ENCODE measurements at regions not wholly inside any gene's neighbourhood (a gene's known extent, or its start where the extent isn't known, plus 50 kb on each side); places are given as distances from the start of the nearest gene placed in this dataset.

- TF ChIP-seq CTCF (IDR thresholded peaks at IDR 0.05; ENCODE audit: low read depth, low read length) (no peak), POLR2A (IDR thresholded peaks at IDR 0.05; ENCODE audit: extremely low read depth, insufficient read length) (no peak), MAX (IDR thresholded peaks at IDR 0.05; ENCODE audit: low read depth, low read length) (no peak), MYC (IDR thresholded peaks at IDR 0.05; ENCODE audit: low read depth, low read length) (no peak)
Measured at GRCh38 chr13:104098421-104098820, 1032.2 kb upstream of the SLC10A2 start.

All from NB4 (cell line).